CD1c-positive myeloid dendritic cell (primary cell): ENCODE measurements at regions not wholly inside any gene's neighbourhood (a gene's known extent, or its start where the extent isn't known, plus 50 kb on each side); places are given as distances from the start of the nearest gene placed in this dataset.

ENCODE experiments used
- DNase-seq: peaks from one replicate; pipeline ENCODE4 v3.0.0-alpha.2; 2016; ENCODE audit errors: extremely low spot score

GRCh38 chr12:13841358-13841757 is 140.0 kb downstream of the GRIN2B start:
- DNase-seq = no peak

GRCh38 chr12:13839365-13840336 is 141.8 kb downstream of the GRIN2B start:
- DNase-seq = no peak

- no peak for DNase-seq
Observed at GRCh38 chr12:13836099-13836498, 145.3 kb downstream of the GRIN2B start.

GRCh38 chr12:13835652-13836051 is 145.8 kb downstream of the GRIN2B start:
- no peak for DNase-seq

GRCh38 chr12:13834241-13834640 is 147.2 kb downstream of the GRIN2B start:
- no peak for DNase-seq

GRCh38 chr12:13817131-13817530 is 164.3 kb downstream of the GRIN2B start:
- no peak for DNase-seq

GRCh38 chr12:13816394-13816793 is 165.0 kb downstream of the GRIN2B start:
- DNase-seq = no peak

- no peak for DNase-seq
Observed at GRCh38 chr12:13812168-13812567, 169.2 kb downstream of the GRIN2B start.

GRCh38 chr12:13811061-13811460 is 170.3 kb downstream of the GRIN2B start:
- no peak for DNase-seq

- DNase-seq = no peak
Observed at GRCh38 chr12:13805041-13805440, 176.4 kb downstream of the GRIN2B start.

- DNase-seq = no peak
Observed at GRCh38 chr12:13801543-13801942, 179.9 kb downstream of the GRIN2B start.

GRCh38 chr12:13799574-13799973 is 181.8 kb downstream of the GRIN2B start:
- no peak for DNase-seq

- DNase-seq = no peak
Observed at GRCh38 chr12:13798162-13798561, 183.2 kb downstream of the GRIN2B start.

GRCh38 chr12:13794706-13795105 is 186.7 kb downstream of the GRIN2B start:
- no peak for DNase-seq

GRCh38 chr12:13790317-13790716 is 191.1 kb downstream of the GRIN2B start:
- DNase-seq = no peak

GRCh38 chr12:13788626-13789025 is 192.8 kb downstream of the GRIN2B start:
- DNase-seq = no peak

- DNase-seq = no peak
Observed at GRCh38 chr12:13786646-13787045, 194.8 kb downstream of the GRIN2B start.

- DNase-seq = no peak
Observed at GRCh38 chr12:13784504-13784903, 196.9 kb downstream of the GRIN2B start.

- DNase-seq = no peak
Observed at GRCh38 chr12:13780453-13780852, 200.9 kb downstream of the GRIN2B start.

GRCh38 chr12:13777374-13777773 is 204.0 kb downstream of the GRIN2B start:
- no peak for DNase-seq

- no peak for DNase-seq
Observed at GRCh38 chr12:13772264-13772663, 209.1 kb downstream of the GRIN2B start.

GRCh38 chr12:13770576-13770975 is 210.8 kb downstream of the GRIN2B start:
- no peak for DNase-seq

GRCh38 chr12:13769966-13770365 is 211.4 kb downstream of the GRIN2B start:
- DNase-seq = no peak

- no peak for DNase-seq
Observed at GRCh38 chr12:13769273-13769672, 212.1 kb downstream of the GRIN2B start.
